HUDEP-2 (cell line): ENCODE measurements at regions not wholly inside any gene's neighbourhood (a gene's known extent, or its start where the extent isn't known, plus 50 kb on each side); places are given as distances from the start of the nearest gene placed in this dataset.
A peak's percentile ranks its signal among the peaks of the same experiment; 100 is the strongest.

Experiments
- DNase-seq, 76 experiments: peaks; one replicate each; lab custom pipeline; 2025; ENCODE audit not compliant: unreplicated experiment in 76 of 76; lab: John Stamatoyannopoulos, UW

DNA sequence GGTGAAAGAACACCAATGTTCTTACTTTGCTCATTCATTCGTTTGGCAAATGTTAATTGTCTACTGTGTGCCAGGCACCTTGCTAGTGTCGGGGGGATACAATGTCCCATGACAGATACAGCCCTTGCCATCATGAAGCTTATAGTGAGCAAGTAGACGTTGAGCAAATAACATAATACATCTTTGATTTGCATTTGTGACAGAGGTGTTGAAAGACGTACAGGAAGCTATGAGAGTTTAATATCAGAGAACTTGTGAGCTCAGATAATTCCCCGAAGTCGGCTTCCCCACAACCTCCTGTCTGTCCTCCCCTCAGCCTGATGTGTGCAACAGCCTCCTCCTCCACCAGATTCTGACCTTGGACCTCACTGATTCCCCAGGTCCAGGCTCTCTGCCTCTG is 138.0 kb upstream of the SDK2 start:
- no peak for DNase-seq

DNA sequence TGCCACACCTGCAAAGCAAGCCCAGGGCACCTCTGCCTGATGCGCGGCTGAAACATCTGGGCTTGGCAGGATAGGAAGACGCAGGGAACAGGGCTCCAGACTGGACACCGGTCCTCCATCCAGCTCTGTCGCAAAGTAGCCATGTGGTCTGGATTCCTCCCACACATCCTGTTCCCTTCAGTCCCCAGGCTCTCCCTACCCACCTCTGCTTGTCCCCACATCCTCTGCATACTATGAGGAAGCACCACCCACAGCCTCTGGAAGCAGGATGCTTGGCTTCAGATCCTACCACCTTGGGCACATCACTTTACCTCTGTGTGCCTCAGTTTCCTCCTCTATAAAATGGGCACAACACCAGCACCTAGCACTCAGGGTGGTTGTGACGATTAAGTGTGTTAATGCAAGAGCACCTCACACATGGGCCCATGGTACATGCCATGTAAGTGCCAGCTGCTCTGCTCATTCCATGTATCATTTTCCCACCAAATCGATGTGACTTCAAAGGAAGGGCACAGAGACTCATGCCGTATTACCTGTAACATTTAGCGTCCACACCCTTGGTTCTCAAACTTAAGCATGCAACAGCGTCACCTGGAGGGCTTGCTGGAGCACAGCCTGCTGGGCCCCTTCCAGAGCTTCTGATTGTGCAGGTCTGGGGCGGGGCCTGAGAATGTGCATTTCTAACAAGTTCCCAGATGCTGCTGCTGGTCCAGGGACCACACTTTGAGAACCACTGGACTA is 138.6 kb upstream of the SDK2 start:
- no peak for DNase-seq

DNA sequence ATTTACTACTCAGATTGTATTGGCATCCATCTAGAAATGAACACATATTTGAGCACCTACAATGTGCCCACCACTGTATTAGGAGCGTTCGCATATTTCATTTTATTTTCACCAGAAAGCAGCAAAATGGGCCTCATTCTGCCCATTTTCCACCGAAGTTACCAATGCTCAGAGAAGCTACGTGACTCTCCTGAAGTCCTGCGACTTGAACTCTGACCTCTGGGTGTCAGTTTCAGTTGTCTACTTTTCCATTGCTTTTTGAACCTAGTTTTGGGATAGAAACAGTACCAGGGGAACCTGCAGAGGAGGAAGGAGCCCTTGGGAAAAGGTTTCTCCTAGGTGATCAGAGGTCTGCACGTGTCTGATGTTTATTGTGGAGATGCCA is 139.1 kb upstream of the SDK2 start:
- no peak for DNase-seq

DNA sequence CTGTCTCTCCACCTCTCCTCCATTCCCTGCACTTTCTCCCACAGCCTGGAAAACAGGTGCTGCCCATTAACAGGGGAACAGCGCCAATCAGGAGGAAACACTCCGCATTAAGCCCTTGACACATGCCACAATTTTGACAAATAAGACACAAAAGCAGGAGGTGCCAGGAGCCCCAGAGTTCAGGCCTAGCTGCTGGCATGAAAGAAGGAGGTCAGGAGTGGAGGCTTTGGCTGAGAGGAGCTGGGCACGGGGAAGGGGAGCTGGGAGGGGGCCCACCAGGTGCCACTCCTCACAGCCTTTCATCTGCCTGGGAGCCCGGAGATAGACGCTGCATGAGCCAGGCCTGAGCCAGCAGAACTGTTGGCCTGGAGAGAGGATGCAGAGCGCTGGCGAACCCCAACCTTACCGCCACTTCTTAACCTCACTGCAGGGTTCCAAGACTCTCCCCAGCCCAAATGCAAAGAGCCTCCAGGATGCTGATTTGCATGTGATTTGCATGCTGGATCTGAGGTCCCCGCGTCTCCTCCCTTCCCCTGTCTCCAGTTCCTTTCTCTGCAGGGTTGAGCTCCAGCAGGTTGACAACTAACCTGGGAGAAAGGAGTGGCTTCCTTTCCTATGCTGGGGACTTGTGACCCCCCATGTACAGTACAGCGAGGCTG is 139.8 kb upstream of the SDK2 start:
- DNase-seq = no peak

DNA sequence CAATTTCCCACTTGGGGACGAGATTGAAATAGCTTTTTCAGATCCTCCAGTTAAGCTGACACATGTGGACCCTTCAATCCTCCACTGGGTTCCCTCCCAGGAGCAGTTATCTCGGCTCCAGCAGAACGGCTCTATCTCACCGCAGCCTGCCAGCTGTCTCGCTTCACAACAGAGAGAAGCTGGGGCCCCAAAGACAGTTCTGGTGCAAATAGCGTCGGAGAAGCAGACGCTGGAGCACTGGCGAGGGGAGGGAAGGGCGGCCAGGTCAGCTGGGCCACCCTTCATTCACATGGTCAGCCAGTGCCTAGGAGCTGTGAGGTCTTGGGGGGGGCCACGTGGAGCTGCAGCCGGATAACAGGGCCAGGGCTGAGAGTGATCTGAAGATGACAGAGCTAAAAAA is 141.3 kb upstream of the SDK2 start:
- no peak for DNase-seq

DNA sequence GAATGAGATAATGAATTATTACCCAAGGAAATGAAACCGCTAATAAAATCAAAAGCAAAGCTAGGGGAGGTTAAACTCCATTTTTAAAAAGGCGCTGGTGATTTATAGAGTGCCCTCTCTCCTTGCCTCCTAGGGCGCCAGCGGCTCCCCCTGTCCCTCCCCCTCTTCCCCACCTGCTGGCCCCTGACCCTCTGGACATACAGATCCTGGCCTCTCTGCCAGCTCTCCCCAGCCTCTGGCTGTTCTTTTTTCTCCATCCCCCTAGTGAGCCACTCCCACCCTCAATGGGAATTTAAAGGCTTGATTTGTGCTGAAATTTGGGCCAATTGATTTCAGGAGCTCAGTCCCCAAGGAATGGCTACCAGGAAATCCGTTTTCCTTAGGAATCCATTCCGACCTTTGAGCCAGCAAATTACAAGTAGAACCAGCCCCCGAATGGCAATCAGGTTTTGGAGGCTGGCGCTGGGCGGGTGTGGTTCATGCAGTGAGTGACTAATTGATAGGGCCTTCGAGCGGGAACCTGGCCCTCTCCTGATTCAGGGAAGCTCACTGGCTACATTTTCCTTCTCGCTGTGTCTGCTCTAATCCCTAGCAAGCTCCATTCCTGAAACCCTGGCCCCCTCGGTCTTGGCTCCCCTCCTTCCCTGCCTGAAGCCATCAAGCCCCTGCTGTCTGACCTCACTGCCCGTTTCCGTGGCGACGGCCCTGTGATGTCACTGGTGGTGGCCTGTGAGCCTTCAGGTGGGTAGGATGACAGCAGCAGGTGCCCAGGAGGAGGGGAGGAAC is 141.9 kb upstream of the SDK2 start:
- peak in 1 of 76 experiments; percentile 6 for DNase-seq

DNA sequence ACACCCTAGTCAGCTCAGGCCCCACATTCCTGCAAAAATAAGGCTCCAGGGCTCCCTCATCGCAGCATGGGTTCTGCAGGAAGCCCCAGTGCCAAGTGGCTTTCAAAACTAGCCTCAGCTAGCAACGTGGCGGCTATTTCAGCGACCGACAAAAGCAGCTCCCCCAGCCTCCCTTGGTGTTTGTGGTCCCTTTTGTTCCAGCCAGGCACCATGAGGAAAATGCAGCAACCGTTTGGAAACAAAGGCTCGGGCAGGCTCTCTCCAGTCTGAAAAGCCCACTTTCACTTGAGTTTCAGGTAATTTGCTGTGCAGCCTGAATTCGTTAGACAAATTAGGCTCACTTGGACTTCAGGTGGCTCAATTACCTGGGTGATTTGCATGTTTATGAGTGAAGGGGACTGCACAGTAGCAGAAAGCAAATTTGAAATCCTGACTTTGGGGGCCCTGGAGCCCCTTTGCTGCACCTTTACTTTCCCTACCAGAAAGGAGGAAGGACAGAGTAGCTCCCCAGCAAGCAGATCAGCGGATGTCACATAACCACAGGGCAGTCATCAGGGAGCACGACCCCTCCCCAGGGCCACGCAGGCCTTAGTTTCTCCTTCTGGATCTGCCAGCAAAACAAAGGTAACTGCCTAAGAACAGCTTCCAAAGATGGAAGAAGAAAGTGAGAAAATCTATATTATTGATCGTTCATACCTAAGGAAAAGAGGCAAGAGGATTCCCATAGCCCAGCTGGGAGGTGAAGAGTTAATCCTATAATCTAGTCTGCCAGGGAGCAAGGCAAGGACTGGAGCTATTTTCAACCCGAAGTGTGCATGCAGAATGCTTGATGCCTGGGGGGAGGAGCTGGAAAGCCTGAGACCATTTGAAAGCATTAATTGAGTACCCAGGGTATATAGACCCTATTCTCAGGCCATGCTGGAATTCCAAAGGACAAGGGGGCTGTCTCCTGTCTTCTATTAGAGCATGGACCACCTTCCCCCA is 143.1 kb upstream of the SDK2 start:
- no peak for DNase-seq

DNA sequence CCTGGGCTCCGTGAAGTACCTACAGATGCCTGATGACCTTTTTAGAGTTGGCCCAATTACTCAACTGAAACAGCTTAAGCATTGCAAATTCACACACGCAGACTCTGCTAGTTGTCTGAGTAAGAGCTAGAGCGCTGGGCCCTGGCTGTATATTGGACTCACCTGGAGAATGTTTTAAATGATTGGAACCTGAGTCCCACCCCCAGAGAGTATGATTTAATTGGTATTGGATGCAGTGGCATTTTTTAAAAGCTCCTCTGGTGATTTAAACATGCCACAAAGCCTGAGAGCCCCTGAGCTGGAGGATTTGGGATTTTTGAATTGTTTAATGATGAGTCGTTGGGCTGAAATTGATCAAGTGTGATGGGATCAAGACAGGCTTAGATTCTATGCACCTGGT is 143.9 kb upstream of the SDK2 start:
- no peak for DNase-seq

DNA sequence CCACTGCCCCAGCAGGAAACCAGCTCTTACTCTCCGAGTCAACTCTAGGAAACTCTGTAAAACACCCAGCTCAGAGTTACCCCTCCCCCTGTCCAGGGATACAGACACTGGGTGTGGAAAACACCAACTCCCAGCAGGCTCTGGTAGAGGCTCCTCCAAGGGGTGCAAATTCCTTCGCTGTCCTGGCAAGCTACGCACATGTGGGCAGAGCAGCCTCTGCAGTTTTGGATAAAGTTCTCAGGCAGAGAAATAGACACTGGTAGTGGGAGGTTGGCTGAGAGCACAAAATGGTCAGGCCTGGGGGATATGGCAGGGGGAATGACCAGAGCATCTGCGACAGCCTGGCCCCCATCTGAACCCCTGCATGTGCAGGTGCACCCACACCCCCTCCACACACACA is 146.9 kb upstream of the SDK2 start:
- DNase-seq = no peak

DNA sequence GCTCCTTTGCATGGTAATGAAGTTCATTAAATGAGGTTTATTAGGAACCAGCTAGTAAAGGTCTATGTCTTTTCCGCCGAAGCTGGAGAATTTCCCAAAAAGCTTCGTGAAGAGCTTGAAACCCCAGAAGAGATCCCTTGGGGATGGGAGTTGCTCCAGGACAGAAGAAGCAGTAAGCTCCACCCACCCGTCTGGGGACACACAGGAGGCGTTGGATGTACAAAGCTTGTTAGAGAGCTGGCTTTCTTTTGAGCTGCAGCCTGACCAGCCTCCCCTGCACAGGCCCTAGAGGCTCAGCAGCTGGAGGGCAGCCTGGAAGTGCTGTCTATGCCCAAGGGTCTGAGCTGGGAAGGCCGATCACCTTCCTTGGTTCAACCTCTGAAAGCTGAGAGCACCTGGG is 147.4 kb upstream of the SDK2 start:
- no peak for DNase-seq

DNA sequence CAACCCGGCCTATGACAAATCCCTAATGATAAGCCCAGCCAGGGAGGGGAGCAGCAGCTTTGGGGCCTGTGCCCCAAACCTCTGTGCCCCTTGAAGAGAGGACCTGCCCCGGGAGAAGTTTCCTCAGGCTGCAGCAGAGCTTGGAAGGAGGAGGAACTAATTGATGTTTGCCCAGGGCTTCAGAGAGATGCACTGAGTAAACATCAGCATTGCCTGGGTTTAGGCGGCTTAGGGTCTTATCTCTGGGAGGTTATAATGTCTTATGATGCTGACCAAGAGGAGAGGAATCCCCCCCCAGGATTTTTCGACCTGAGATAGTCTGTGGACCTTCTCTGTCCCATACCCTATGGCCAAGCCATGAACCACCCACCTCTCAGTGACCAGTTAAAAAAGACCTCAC is 148.7 kb upstream of the SDK2 start:
- DNase-seq = no peak

DNA sequence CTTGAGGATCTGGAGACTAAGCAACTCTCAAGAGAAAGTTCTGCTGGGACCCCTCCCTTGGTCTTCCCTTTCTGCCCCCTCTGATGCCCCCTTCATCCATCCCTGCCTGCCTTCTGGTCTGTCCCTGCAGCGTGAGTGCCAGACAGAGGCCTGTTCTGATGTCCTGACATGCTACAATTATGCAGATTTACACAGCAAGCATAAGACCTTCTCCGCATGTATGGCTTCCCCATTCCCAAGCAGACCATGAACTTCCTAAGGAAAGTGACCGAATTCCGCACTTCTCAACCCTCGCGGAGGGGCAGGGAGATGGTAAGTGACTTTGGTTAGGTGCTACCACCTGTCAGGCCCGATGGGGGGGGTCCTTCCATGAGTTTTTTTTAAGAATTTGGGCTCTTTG is 150.1 kb upstream of the SDK2 start:
- no peak for DNase-seq

DNA sequence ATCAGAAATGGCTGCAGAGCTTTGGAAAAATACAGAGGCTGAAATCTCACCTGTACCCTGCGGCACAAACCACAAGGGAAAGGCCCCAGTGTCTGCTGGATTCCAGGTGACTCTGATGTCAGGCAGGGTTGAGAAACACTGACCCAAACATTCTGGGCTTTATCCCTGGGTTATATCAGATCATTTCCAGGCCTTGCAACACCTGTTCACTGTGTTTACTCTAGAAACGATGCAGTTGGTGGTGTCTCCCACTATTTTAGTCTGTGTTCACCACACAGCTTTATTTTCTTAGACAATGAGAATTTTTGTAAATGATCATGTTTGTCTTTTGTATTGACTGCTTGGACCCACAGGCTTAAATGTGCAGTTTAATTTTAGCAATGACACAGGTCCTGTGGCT is 151.5 kb upstream of the SDK2 start:
- DNase-seq = no peak

DNA sequence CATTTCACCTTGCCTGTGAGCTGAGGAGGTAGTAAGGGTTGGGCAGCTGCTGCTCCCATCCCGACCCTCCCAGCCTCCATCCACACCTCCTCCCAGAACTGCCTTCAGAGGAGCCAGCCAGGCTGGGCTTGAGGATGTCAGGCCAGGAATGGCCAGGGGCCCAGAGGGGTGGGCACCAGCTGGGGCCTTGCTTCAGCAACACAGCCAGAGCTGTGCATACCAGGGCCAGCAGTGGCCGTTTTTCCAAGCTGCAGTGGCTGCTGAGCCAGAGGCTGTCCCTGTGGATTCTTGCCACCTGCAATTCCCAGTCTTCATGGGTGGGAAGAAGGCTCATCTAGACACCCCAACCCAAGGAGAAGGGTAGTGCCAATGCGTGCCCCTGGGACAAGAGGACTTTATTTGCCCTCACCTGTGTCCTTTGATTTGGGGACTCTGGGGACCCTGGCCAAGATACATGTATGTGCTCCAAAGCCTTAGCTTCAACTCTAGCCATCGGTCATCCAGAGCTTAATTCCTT is 153.4 kb upstream of the SDK2 start:
- DNase-seq = no peak

DNA sequence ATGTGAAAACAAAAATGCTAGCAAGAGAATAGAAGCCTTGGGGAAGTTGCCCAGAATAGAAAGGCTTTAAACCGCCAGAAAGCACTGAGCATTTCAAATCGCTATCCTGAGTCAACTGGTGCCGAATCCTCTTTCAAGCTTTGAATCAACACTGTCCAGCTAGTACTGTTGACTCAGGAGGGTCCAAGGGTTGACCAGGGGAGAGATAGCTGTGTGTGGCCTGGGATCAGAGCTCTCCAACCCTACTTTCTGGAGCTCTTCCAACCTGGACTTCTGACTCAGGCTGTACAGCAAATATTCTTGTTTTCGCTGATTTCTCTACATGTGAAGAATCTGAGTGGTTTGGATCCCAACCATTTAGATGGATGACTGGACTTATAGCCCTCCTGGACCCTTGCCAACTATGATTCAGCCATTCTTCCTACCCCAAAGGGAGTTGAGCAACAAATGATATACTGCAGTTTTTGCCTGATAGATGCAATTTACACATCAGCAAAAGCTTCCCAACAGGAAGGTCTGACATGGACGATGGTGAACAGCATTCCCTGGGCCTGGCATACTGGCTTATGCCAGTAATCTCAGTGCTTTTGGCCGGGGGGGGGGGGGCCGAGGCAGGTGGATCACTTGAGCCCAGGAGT is 154.0 kb upstream of the SDK2 start:
- no peak for DNase-seq

DNA sequence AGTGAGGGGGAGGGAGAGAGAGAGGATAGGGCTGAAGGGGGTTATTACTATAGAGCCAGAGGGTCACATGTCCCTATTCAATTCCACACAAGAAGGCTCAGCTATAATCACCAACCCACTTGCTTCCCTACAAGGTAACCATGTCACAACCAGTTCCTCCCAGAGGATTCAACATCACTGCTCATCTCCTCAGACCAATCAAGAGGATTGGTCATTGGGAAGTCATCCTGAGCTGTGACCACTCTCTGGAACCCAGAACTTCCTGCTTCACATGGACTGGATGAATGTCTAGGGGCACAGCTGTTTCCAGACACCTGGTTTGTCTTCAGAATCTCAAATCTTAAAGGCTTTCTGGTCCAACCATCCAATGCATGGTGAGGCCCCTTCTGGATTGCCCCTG is 154.9 kb upstream of the SDK2 start:
- no peak for DNase-seq

DNA sequence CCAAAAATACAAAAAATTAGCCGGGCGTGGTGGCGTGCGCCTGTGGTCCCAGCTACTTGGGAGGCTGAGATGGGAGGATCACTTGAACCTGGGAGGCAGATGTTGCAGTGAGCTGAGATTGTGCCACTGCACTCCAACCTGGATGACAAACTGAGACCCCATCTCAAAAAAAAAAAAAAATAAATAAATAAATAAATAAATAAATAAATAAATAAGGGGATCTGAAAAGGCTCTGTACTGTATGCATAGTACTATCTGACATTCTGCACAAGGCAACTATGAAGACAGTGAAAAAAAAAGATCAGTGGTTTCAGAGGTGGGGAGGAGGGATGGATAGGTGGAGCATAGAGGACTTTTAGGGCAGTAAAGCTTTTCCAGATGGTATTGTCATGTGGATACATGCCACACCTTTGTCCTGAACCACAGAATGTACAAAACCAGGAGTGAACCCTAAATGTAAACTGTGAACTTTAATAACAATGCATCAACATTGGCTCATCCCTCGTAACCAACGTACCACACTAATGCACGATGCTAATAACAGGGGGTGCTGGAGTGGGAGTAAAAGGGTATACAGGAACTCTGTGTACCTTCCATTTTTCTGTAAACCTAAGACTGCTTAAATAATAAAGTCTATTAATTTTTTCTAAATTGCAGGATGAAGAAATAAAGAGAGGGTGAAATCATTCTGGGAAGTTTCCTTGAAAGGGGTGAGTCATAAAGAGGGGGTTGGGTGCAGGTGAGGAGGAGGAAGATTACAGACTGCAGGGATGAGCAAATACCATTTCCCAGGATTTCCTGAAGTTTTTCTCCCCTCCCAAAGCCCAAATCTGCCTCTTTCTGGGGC is 155.8 kb upstream of the SDK2 start:
- DNase-seq = no peak

DNA sequence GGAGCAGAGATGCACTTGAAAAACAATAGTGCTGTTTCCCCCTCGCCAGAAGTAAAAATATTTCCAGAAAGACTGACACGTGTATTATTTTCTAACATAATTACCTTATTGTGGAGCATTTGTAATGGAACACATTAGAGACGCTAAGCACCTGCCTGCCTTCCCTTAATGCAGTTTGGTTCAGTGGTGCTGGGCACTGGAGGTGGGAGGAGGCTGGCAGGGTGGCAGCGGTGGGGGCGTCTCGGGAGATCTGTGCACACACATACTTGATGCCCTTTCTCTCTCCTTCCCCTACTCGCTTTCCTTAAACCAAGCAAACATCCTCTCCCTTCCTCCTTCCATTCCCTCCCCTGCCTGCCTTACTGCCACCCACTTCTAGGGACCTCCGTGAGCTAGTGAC is 156.6 kb upstream of the SDK2 start:
- no peak for DNase-seq

DNA sequence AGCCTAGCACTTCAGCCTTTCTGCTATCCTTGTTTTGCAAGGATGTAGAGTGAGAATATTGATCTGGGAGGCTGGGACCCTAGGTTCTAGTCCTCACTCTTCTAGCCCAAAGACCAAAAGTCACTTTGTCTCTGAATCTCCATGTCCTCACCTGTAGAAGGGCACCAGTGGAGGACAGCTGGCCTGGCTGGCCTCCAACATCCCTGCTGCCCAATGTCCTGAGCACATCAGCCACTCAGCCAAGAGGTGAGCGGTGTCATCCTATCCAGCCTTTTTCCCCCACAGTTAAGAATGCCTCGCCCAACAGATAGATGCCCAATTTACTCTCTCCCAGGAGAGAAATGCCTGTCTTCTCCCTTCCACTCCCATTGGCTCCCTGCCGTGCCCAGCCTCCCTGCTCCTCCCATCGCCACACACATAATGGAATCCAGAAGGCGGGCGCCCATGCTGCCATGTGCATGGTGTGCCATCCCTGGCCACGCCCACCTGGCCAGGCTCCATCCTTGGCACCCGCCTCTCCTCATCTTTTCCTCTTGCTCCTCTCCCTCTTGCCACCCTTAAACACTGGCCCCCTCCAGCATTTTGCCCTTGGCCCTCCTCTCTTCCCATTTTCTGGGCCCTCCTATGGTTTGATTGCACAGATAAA is 157.3 kb upstream of the SDK2 start:
- no peak for DNase-seq
